Neuronal stem cell (in vitro differentiated cells): ENCODE measurements at regions not wholly inside any gene's neighbourhood (a gene's known extent, or its start where the extent isn't known, plus 50 kb on each side); places are given as distances from the start of the nearest gene placed in this dataset.

Experiments
- DNase-seq: peaks from one replicate; pipeline ENCODE4 v3.0.0-alpha.2; 2013; ENCODE audit warnings: low spot score
- H2AFZ ChIP-seq: one replicate; pipeline ENCODE4 v1.6.1; 2013; ENCODE audit warnings: mild to moderate bottlenecking, low read length, inconsistent platforms
- H2AK5ac ChIP-seq: 2 replicates; pipeline ENCODE4 v1.6.1; 2013; ENCODE audit warnings: low read depth, mild to moderate bottlenecking, inconsistent platforms, low read length, moderate library complexity, mixed read lengths
- H2BK120ac ChIP-seq: 2 replicates; pipeline ENCODE4 v1.6.1; 2013; ENCODE audit warnings: low read depth, mild to moderate bottlenecking, inconsistent platforms, low read length, moderate library complexity, mixed read lengths
- H2BK12ac ChIP-seq: one replicate; pipeline ENCODE4 v1.6.1; 2013; ENCODE audit warnings: low read length, inconsistent platforms
- H2BK15ac ChIP-seq: 2 replicates; pipeline ENCODE4 v1.6.1; 2013; ENCODE audit warnings: mild to moderate bottlenecking, low read length, inconsistent platforms, mixed read lengths
- H2BK5ac ChIP-seq: one replicate; pipeline ENCODE4 v1.6.1; 2013; ENCODE audit warnings: inconsistent platforms, mild to moderate bottlenecking, low read length, moderate library complexity
- H3K14ac ChIP-seq: one replicate; pipeline ENCODE4 v1.6.1; 2013; ENCODE audit warnings: low read length, inconsistent platforms
- H3K18ac ChIP-seq: 2 replicates; pipeline ENCODE4 v1.6.1; 2013; ENCODE audit warnings: low read length, inconsistent platforms
- H3K23ac ChIP-seq: 2 replicates; pipeline ENCODE4 v1.6.1; 2013; ENCODE audit warnings: low read depth, mild to moderate bottlenecking, mixed read lengths, low read length, inconsistent platforms; ENCODE audit not compliant: poor library complexity
- H3K27ac ChIP-seq: replicated peaks from 3 replicates; pipeline ENCODE4 v1.5.1; 2013; ENCODE audit warnings: low read length, inconsistent platforms
- H3K27me3 ChIP-seq, 3 experiments: 2 replicates each; pipeline ENCODE4 v1.6.1; 2013; ENCODE audit warnings: low read length in 3 of 3, mild to moderate bottlenecking in 2 of 3, inconsistent platforms in 1 of 3, low read depth in 1 of 3, mixed read lengths in 1 of 3, moderate library complexity in 1 of 3; ENCODE audit not compliant: control insufficient read depth in 3 of 3, insufficient read depth in 3 of 3
- H3K36me3 ChIP-seq, 2 donors: replicated peaks in 1 of 2; 2 replicates each; pipeline ENCODE4 v1.6.1; 2013; ENCODE audit warnings: low read length in 2 of 2; ENCODE audit not compliant: control insufficient read depth in 2 of 2, insufficient read depth in 2 of 2
- H3K4ac ChIP-seq: 2 replicates; pipeline ENCODE4 v1.6.1; 2013; ENCODE audit warnings: inconsistent platforms, mild to moderate bottlenecking, low read length, moderate library complexity
- H3K4me1 ChIP-seq, 2 donors: 1 replicate in 1 of 2; 2 replicates in 1 of 2; pipeline ENCODE4 v1.6.1; 2013; ENCODE audit warnings: low read length in 2 of 2, low read depth in 1 of 2; ENCODE audit not compliant: control insufficient read depth in 2 of 2, insufficient read depth in 1 of 2
- H3K4me2 ChIP-seq: one replicate; pipeline ENCODE4 v1.6.1; 2013; ENCODE audit warnings: mild to moderate bottlenecking, low read length, inconsistent platforms; ENCODE audit not compliant: insufficient read depth, poor library complexity, severe bottlenecking
- H3K4me3 ChIP-seq, 2 donors: 2 replicates each; pipeline ENCODE4 v1.5.1; 2013; ENCODE audit warnings: low read length in 2 of 2, mild to moderate bottlenecking in 2 of 2, inconsistent platforms in 1 of 2, moderate library complexity in 1 of 2
- H3K79me1 ChIP-seq: one replicate; pipeline ENCODE4 v1.6.1; 2013; ENCODE audit warnings: low read depth, mild to moderate bottlenecking, inconsistent platforms, low read length, moderate library complexity
- H3K9ac ChIP-seq: one replicate; pipeline ENCODE4 v1.6.1; 2013; ENCODE audit warnings: mild to moderate bottlenecking, low read depth, low read length, inconsistent platforms; ENCODE audit not compliant: poor library complexity
- H3K9me3 ChIP-seq, 2 donors: replicated peaks in 1 of 2; 2 replicates each; pipeline versions ENCODE3 to v1.6.1; 2013; ENCODE audit warnings: low read length in 2 of 2, mild to moderate bottlenecking in 2 of 2, inconsistent platforms in 1 of 2, low read depth in 1 of 2, mixed read lengths in 1 of 2, moderate library complexity in 1 of 2; ENCODE audit not compliant: control insufficient read depth in 2 of 2, insufficient read depth in 1 of 2
- H4K8ac ChIP-seq: one replicate; pipeline ENCODE4 v1.6.1; 2013; ENCODE audit warnings: low read depth, mild to moderate bottlenecking, inconsistent platforms, low read length, moderate library complexity
- H4K91ac ChIP-seq: one replicate; pipeline ENCODE4 v1.6.1; 2013; ENCODE audit warnings: low read length, low read depth, mild to moderate bottlenecking, inconsistent platforms; ENCODE audit not compliant: poor library complexity
- WGBS, 2 donors: extraction: QIAGEN DNeasy Blood & Tissue Kit; methylation state at CpG; one replicate each; pipeline ENCODE4 v1.1.7; 2013; ENCODE audit warnings: missing lambda C conversion rate in 2 of 2, mixed read lengths in 1 of 2; ENCODE audit not compliant: insufficient read length in 2 of 2, insufficient replicate concordance in 1 of 2; ENCODE audit errors: extremely low coverage in 2 of 2; 5-methylcytosine and 5-hydroxymethylcytosine counted together

GRCh38 chrX:20361081-20361889 lies 94.6 kb upstream of the RPS6KA3 start:
- Histone ChIP-seq H3K36me3 (no peaks in the 10 kb centered on the region), H3K79me1 (no peaks in the 10 kb centered on the region), H3K4me3 (no peak overlapping the region), H3K27me3 (no peaks in the 10 kb centered on the region), H2BK12ac (no peak overlapping the region), H3K4me1 (peaks cover 0 to 6% of the 10 kb centered on the region in 2 donors), H4K8ac (no peak overlapping the region), H2BK120ac (no peak overlapping the region), H3K4me2 (no peak overlapping the region), H4K91ac (no peak overlapping the region), H3K4ac (no peak overlapping the region), H3K14ac (no peak overlapping the region), H3K23ac (no peak overlapping the region), H2BK5ac (no peak overlapping the region), H3K9ac (no peak overlapping the region), H2BK15ac (no peak overlapping the region), H3K9me3 (no peaks in the 10 kb centered on the region), H2AK5ac (no peak overlapping the region), H2AFZ (no peak overlapping the region), H3K18ac (no peak overlapping the region), H3K27ac (peak overlapping the region; percentile 64)
- WGBS, 2 donors: no CpG with 5 or more reads among the region's 8 CpGs
- DNase-seq: no peak

- Histone ChIP-seq H2BK12ac (no peak overlapping the region), H3K23ac (no peak overlapping the region), H4K8ac (no peak overlapping the region), H3K36me3 (no peaks in the 10 kb centered on the region), H3K9ac (no peak overlapping the region), H3K79me1 (no peaks in the 10 kb centered on the region), H2BK5ac (no peak overlapping the region), H3K4me2 (no peak overlapping the region), H4K91ac (no peak overlapping the region), H2BK120ac (no peak overlapping the region), H3K4me3 (no peak overlapping the region), H2AFZ (no peak overlapping the region), H3K14ac (no peak overlapping the region), H3K18ac (no peak overlapping the region), H3K27me3 (no peaks in the 10 kb centered on the region), H3K9me3 (no peaks in the 10 kb centered on the region), H2AK5ac (no peak overlapping the region), H3K27ac (no peak overlapping the region), H3K4me1 (no peaks in the 10 kb centered on the region), H3K4ac (no peak overlapping the region), H2BK15ac (no peak overlapping the region)
- no peak for DNase-seq
- no CpG with 5 or more reads among the region's 7 CpGs for WGBS, 2 donors
These were observed 88.5 kb upstream of the RPS6KA3 start for GRCh38 chrX:20355187-20355586.

- H3K27me3 ChIP-seq: peaks cover 0 to 5% (median 0%) of the 10 kb centered on the region in 3 experiments
- H2BK15ac ChIP-seq: no peak overlapping the region
- H3K14ac ChIP-seq: no peak overlapping the region
- H3K18ac ChIP-seq: no peak overlapping the region
- H3K27ac ChIP-seq: no peak overlapping the region
- H4K8ac ChIP-seq: no peak overlapping the region
- H3K9ac ChIP-seq: no peak overlapping the region
- no CpG with 5 or more reads among the region's 5 CpGs for WGBS, 2 donors
- no peak overlapping the region for H3K23ac ChIP-seq
- H3K4me2 ChIP-seq: no peak overlapping the region
- no peak overlapping the region for H3K4me3 ChIP-seq
- no peaks in the 10 kb centered on the region for H3K4me1 ChIP-seq
- no peak overlapping the region for H2BK12ac ChIP-seq
- H3K4ac ChIP-seq: no peak overlapping the region
- H2AK5ac ChIP-seq: no peak overlapping the region
- H3K36me3 ChIP-seq: no peaks in the 10 kb centered on the region
- H2AFZ ChIP-seq: no peak overlapping the region
- DNase-seq: no peak
- no peak overlapping the region for H2BK5ac ChIP-seq
- H2BK120ac ChIP-seq: no peak overlapping the region
- no peaks in the 10 kb centered on the region for H3K79me1 ChIP-seq
- no peak overlapping the region for H4K91ac ChIP-seq
- no peaks in the 10 kb centered on the region for H3K9me3 ChIP-seq
These were observed 87.8 kb upstream of the RPS6KA3 start for GRCh38 chrX:20354505-20354904.

GRCh38 chrX:20352935-20353336 lies 86.2 kb upstream of the RPS6KA3 start:
- Histone ChIP-seq H3K23ac (no peak overlapping the region), H3K9ac (no peak overlapping the region), H2AK5ac (no peak overlapping the region), H3K9me3 (no peaks in the 10 kb centered on the region), H3K4me2 (no peak overlapping the region), H2BK120ac (no peak overlapping the region), H3K4me3 (no peak overlapping the region), H2AFZ (no peak overlapping the region), H3K27me3 (peaks cover 0 to 7% (median 0%) of the 10 kb centered on the region in 3 experiments), H3K27ac (no peak overlapping the region), H3K36me3 (no peaks in the 10 kb centered on the region), H3K79me1 (no peaks in the 10 kb centered on the region), H2BK15ac (no peak overlapping the region), H3K18ac (no peak overlapping the region), H4K8ac (no peak overlapping the region), H3K4ac (no peak overlapping the region), H3K14ac (no peak overlapping the region), H2BK5ac (no peak overlapping the region), H2BK12ac (no peak overlapping the region), H3K4me1 (no peaks in the 10 kb centered on the region), H4K91ac (no peak overlapping the region)
- DNase-seq: no peak
- no CpG with 5 or more reads among the region's 3 CpGs for WGBS, 2 donors
